Erythroblast (primary cell): ENCODE measurements at regions not wholly inside any gene's neighbourhood (a gene's known extent, or its start where the extent isn't known, plus 50 kb on each side); places are given as distances from the start of the nearest gene placed in this dataset.
"Not testable (repeated sequence)": the region's sequence is repeated elsewhere in the genome, so short reads cannot be mapped to it uniquely, and the experiment has no call there.

Experiments
- GATA1 ChIP-seq: IDR thresholded peaks from 2 replicates; pipeline ENCODE4 v1.6.1; 2011; ENCODE audit warnings: low read depth, mild to moderate bottlenecking, control low read depth, low read length, moderate library complexity
- POLR2A ChIP-seq: IDR thresholded peaks from 2 replicates; pipeline ENCODE4 v1.6.1; 2011; ENCODE audit warnings: mild to moderate bottlenecking, low read length

- TF ChIP-seq POLR2A, GATA1: not testable (repeated sequence)
These were observed 120.2 kb upstream of the ID2 start for GRCh38 chr2:8561692-8562091.
